HepG2 (cell line): ENCODE measurements at regions not wholly inside any gene's neighbourhood (a gene's known extent, or its start where the extent isn't known, plus 50 kb on each side); places are given as distances from the start of the nearest gene placed in this dataset.

ENCODE experiments used
- ARID5B ChIP-seq: IDR thresholded peaks from 2 replicates; pipeline ENCODE4 v1.4.0; 2020; ENCODE audit warnings: mild to moderate bottlenecking, missing genetic modification reagents
- HDAC6 ChIP-seq: fragments of 200-600 bp; sonication (generic); IDR thresholded peaks from 2 replicates; pipeline ENCODE4 v1.7.0; 2017; ENCODE audit warnings: mild to moderate bottlenecking, antibody characterized with exemption, low read length, low read depth
- HOXA7 ChIP-seq: sonication (generic); formaldehyde crosslinking; IDR thresholded peaks from 2 replicates; pipeline ENCODE4 v1.8.1; 2022; ENCODE audit warnings: mild to moderate bottlenecking, missing genetic modification reagents, moderate library complexity
- KIAA2018 ChIP-seq: sonication (generic); formaldehyde crosslinking; IDR thresholded peaks from 2 replicates; pipeline ENCODE4 v1.5.0; 2020; ENCODE audit warnings: mild to moderate bottlenecking, missing genetic modification reagents, borderline replicate concordance
- KLF9 ChIP-seq: IDR thresholded peaks from 2 replicates; pipeline ENCODE4 v1.6.1; 2016; ENCODE audit warnings: low read depth
- KMT2B ChIP-seq: IDR thresholded peaks from 2 replicates; pipeline ENCODE4 v1.6.1; 2016; ENCODE audit warnings: missing genetic modification reagents, missing compliant biosample characterization
- NR1H2 ChIP-seq: sonication (generic); formaldehyde crosslinking; IDR thresholded peaks from 2 replicates; pipeline ENCODE4 v1.8.1; 2022; ENCODE audit warnings: low read depth, missing genetic modification reagents, borderline replicate concordance
- ZFX ChIP-seq: sonication (generic); formaldehyde crosslinking; IDR thresholded peaks from 2 replicates; pipeline ENCODE4 v1.4.0; 2020; ENCODE audit warnings: mild to moderate bottlenecking, low read depth, missing genetic modification reagents, moderate library complexity
- ZNF367 ChIP-seq: sonication (generic); formaldehyde crosslinking; IDR thresholded peaks from 2 replicates; pipeline ENCODE4 v1.4.0; 2020; ENCODE audit warnings: missing genetic modification reagents, borderline replicate concordance
- TF ChIP-seq, protein P1 (sequence below): sonication (generic); formaldehyde crosslinking; IDR thresholded peaks from 2 replicates; pipeline ENCODE4 v1.8.1; 2023; ENCODE audit warnings: mild to moderate bottlenecking, moderate library complexity, missing genetic modification reagents

GRCh38 chr3:82311901-82312300, 550.5 kb upstream of the GBE1 start:
- no peak for TF ChIP-seq KIAA2018 (CRISPR knock-in tag)
- TF ChIP-seq ZFX (CRISPR knock-in tag) = no peak
- TF ChIP-seq NR1H2 (CRISPR knock-in tag) = no peak
- TF ChIP-seq ARID5B = no peak
- TF ChIP-seq HDAC6 = no peak
- TF ChIP-seq, protein P1, sequence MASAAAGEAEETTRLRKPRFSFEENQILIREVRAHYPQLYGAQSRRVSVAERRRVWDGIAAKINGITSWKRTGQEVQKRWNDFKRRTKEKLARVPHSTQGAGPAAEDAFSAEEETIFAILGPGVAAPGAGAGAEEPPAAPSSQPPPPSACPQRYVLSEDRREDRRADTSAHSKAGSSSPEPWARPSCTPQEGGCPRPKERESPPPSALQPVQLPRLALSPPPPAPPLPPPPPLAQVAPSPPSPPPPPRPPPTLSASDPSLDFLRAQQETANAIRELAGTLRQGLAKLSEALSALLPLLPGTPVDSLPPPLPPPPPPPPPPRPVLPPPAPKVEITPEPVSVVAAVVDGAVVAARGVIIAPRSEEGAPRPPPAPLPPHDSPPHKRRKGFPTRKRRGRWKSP (CRISPR knock-in tag) = no peak
- TF ChIP-seq KMT2B (CRISPR knock-in tag) = no peak
- no peak for TF ChIP-seq ZNF367 (CRISPR knock-in tag)
- TF ChIP-seq KLF9 (CRISPR knock-in tag) = no peak
- TF ChIP-seq HOXA7 (CRISPR knock-in tag) = no peak
